H1 (cell line): ENCODE measurements at regions not wholly inside any gene's neighbourhood (a gene's known extent, or its start where the extent isn't known, plus 50 kb on each side); places are given as distances from the start of the nearest gene placed in this dataset.
"Not testable (repeated sequence)": the region's sequence is repeated elsewhere in the genome, so short reads cannot be mapped to it uniquely, and the experiment has no call there.

Experiments used
- CTCF ChIA-PET: fragments of 300-600 bp; sonication (Branson Sonifier 250); formaldehyde crosslinking; loops from one replicate; lab custom pipeline; 2021; ENCODE audit not compliant: partially characterized antibody; lab: Charles Lee
- POLR2A ChIA-PET: fragments of 300-600 bp; sonication (Branson Sonifier 250); formaldehyde crosslinking; loops from one replicate; lab custom pipeline; 2021; ENCODE audit warnings: inconsistent platforms; ENCODE audit not compliant: partially characterized antibody; lab: Charles Lee
- DNase-seq, 2 experiments: peaks; one replicate each; pipeline versions ENCODE4 v3.0.0 to v3.0.0-alpha.2; 2010 to 2022; ENCODE audit warnings: low spot score in 2 of 2, low read depth in 1 of 2, mixed read lengths in 1 of 2
- FAIRE-seq: peaks from 2 replicates; lab custom pipeline; 2011; peaks lifted over from hg19 to GRCh38; lab: Jason Lieb, UNC
- H2AFZ ChIP-seq: 2 replicates; pipeline ENCODE4 v1.8.1; 2012; ENCODE audit warnings: low read length, inconsistent platforms
- H2AK5ac ChIP-seq: 2 replicates; pipeline ENCODE4 v1.6.1; 2013; ENCODE audit warnings: low read depth, low read length
- H2BK120ac ChIP-seq: replicated peaks from 2 replicates; pipeline ENCODE3; 2013; ENCODE audit warnings: low read depth, low read length, inconsistent platforms
- H2BK12ac ChIP-seq: 2 replicates; pipeline ENCODE4 v1.6.1; 2013; ENCODE audit warnings: low read depth, low read length
- H2BK15ac ChIP-seq: 2 replicates; pipeline ENCODE4 v1.6.1; 2013; ENCODE audit warnings: low read length
- H2BK20ac ChIP-seq: 2 replicates; pipeline ENCODE4 v1.6.1; 2013; ENCODE audit warnings: low read length
- H2BK5ac ChIP-seq: 2 replicates; pipeline ENCODE4 v1.6.1; 2013; ENCODE audit warnings: low read depth, low read length
- H3K14ac ChIP-seq: 2 replicates; pipeline ENCODE4 v1.6.1; 2013; ENCODE audit warnings: inconsistent platforms; ENCODE audit not compliant: insufficient read length
- H3K18ac ChIP-seq: 2 replicates; pipeline ENCODE4 v1.6.1; 2013; ENCODE audit warnings: low read length; ENCODE audit errors: extremely low read depth
- H3K23ac ChIP-seq: 2 replicates; pipeline ENCODE4 v1.6.1; 2013; ENCODE audit warnings: inconsistent platforms; ENCODE audit not compliant: insufficient read length
- H3K23me2 ChIP-seq: 2 replicates; pipeline ENCODE4 v1.6.1; 2013; ENCODE audit warnings: low read depth, low read length
- H3K27ac ChIP-seq: 2 replicates; pipeline ENCODE4 v1.6.1; 2011; ENCODE audit warnings: low read depth, low read length, inconsistent platforms
- H3K27me3 ChIP-seq, 4 experiments: replicated peaks in 1 of 4; 1 replicate in 1 of 4; 2 replicates in 3 of 4; pipeline versions ENCODE4 v1.6.1 to v1.8.1; 2011 to 2013; ENCODE audit warnings: low read length in 3 of 4, mild to moderate bottlenecking in 3 of 4, inconsistent platforms in 2 of 4, mixed read lengths in 2 of 4, moderate library complexity in 1 of 4; ENCODE audit not compliant: control insufficient read depth in 3 of 4, insufficient read depth in 3 of 4; ENCODE audit errors: extremely low read depth in 1 of 4
- H3K36me3 ChIP-seq, 4 experiments: 2 replicates each; pipeline versions ENCODE4 v1.6.1 to v1.8.1; 2011 to 2013; ENCODE audit warnings: mild to moderate bottlenecking in 4 of 4, low read length in 3 of 4, moderate library complexity in 2 of 4, control low read depth in 1 of 4, inconsistent platforms in 1 of 4; ENCODE audit not compliant: insufficient read depth in 4 of 4, control insufficient read depth in 2 of 4
- H3K4ac ChIP-seq: replicated peaks from 2 replicates; pipeline ENCODE3; 2013; ENCODE audit warnings: low read length, low read depth, mixed read lengths, inconsistent platforms; ENCODE audit not compliant: insufficient read length
- H3K4me1 ChIP-seq, 4 experiments: replicated peaks in 1 of 4; 1 replicate in 1 of 4; 2 replicates in 3 of 4; pipeline versions ENCODE4 v1.6.1 to v1.8.1; 2011 to 2013; ENCODE audit warnings: low read length in 3 of 4, inconsistent platforms in 2 of 4, mixed read lengths in 1 of 4; ENCODE audit not compliant: insufficient read depth in 4 of 4, control insufficient read depth in 3 of 4
- H3K4me2 ChIP-seq, 2 experiments: 2 replicates each; pipeline versions ENCODE4 v1.6.1 to v1.8.1; 2011 to 2013; ENCODE audit warnings: low read depth in 2 of 2, low read length in 2 of 2, control low read depth in 1 of 2, inconsistent platforms in 1 of 2, mild to moderate bottlenecking in 1 of 2; ENCODE audit not compliant: insufficient read depth in 1 of 2
- H3K4me3 ChIP-seq, 4 experiments: fragments of 200-600, 300-600 bp in 1 of 4; sonication (generic), shearing (Covaris generic), sonication (Bioruptor Twin) in 1 of 4; 2 replicates each; pipeline versions ENCODE4 v1.5.1 to v1.8.1; 2011 to 2016; ENCODE audit warnings: low read length in 4 of 4, low read depth in 3 of 4, control low read depth in 2 of 4, inconsistent platforms in 2 of 4, mild to moderate bottlenecking in 2 of 4, mixed read lengths in 1 of 4, moderate library complexity in 1 of 4; ENCODE audit not compliant: insufficient read depth in 2 of 4; ENCODE audit errors: extremely low read depth in 1 of 4
- H3K56ac ChIP-seq: replicated peaks from 2 replicates; pipeline ENCODE3; 2013; ENCODE audit warnings: low read depth, mild to moderate bottlenecking, mixed read lengths, low read length, inconsistent platforms; ENCODE audit not compliant: insufficient read length
- H3K79me1 ChIP-seq: 2 replicates; pipeline ENCODE4 v1.6.1; 2013; ENCODE audit warnings: low read depth, low read length, control low read depth
- H3K79me2 ChIP-seq, 2 experiments: 2 replicates each; pipeline versions ENCODE4 v1.6.1 to v1.8.1; 2012 to 2013; ENCODE audit warnings: low read length in 2 of 2, mild to moderate bottlenecking in 2 of 2, inconsistent platforms in 1 of 2; ENCODE audit not compliant: insufficient read depth in 2 of 2, control insufficient read depth in 1 of 2
- H3K9ac ChIP-seq, 4 experiments: replicated peaks in 1 of 4; 1 replicate in 1 of 4; 2 replicates in 3 of 4; pipeline versions ENCODE4 v1.6.1 to v1.8.1; 2011 to 2013; ENCODE audit warnings: low read depth in 3 of 4, low read length in 3 of 4, control low read depth in 2 of 4, mild to moderate bottlenecking in 2 of 4, moderate library complexity in 2 of 4, inconsistent platforms in 1 of 4; ENCODE audit errors: extremely low read depth in 1 of 4
- H3K9me3 ChIP-seq, 2 experiments: 2 replicates each; pipeline versions ENCODE4 v1.6.1 to v1.8.1; 2012 to 2013; ENCODE audit warnings: mild to moderate bottlenecking in 2 of 2, moderate library complexity in 2 of 2, control low read depth in 1 of 2, inconsistent platforms in 1 of 2, low read depth in 1 of 2, low read length in 1 of 2, mixed read lengths in 1 of 2; ENCODE audit not compliant: insufficient read depth in 2 of 2
- H4K20me1 ChIP-seq, 2 experiments: replicated peaks in 1 of 2; 2 replicates each; pipeline versions ENCODE3 to v1.8.1; 2011 to 2013; ENCODE audit warnings: inconsistent platforms in 2 of 2, low read length in 2 of 2, mild to moderate bottlenecking in 1 of 2; ENCODE audit not compliant: insufficient read depth in 2 of 2, control insufficient read depth in 1 of 2
- H4K5ac ChIP-seq: 2 replicates; pipeline ENCODE4 v1.6.1; 2013; ENCODE audit warnings: low read length, low read depth, mixed read lengths, inconsistent platforms; ENCODE audit not compliant: insufficient read length
- H4K8ac ChIP-seq: 2 replicates; pipeline ENCODE4 v1.8.0; 2013; ENCODE audit warnings: mild to moderate bottlenecking, moderate library complexity, low read length, inconsistent platforms; ENCODE audit not compliant: insufficient read depth; ENCODE audit errors: extremely low read depth
- H4K91ac ChIP-seq: replicated peaks from 2 replicates; pipeline ENCODE3; 2013; ENCODE audit warnings: low read length, mixed read lengths, inconsistent platforms; ENCODE audit not compliant: insufficient read length
- BRCA1 ChIP-seq: IDR thresholded peaks from 2 replicates; pipeline ENCODE4 v1.6.1; 2012; ENCODE audit warnings: low read depth, low read length, improper control_type of control experiment
- SIX5 ChIP-seq: IDR thresholded peaks from 2 replicates; pipeline ENCODE4 v1.6.1; 2011; ENCODE audit warnings: mild to moderate bottlenecking, low read depth, low read length
- WGBS, 2 experiments: shearing (Covaris generic) in 1 of 2; methylation state at CpG; one replicate each; pipeline versions ENCODE4 v1.1.6 to v1.1.7; 2013 to 2015; ENCODE audit warnings: low lambda C conversion rate in 2 of 2, mixed read lengths in 2 of 2, inconsistent platforms in 1 of 2, low coverage in 1 of 2, missing lambda C conversion rate in 1 of 2; ENCODE audit not compliant: insufficient replicate concordance in 2 of 2, insufficient coverage in 1 of 2, insufficient read length in 1 of 2; ENCODE audit errors: extremely low coverage in 1 of 2, missing lambda C conversion rate in 1 of 2; 5-methylcytosine and 5-hydroxymethylcytosine counted together

GRCh38 chr1:196027127-196027526 is 581.1 kb downstream of the KCNT2 start:
- H2AFZ ChIP-seq, result no peak overlapping the region; the same call in 1 of the 2 replicates
- no peak overlapping the region for H3K56ac ChIP-seq
- no peak overlapping the region for H3K18ac ChIP-seq
- peaks cover 0 to 1% (median 0%) of the 10 kb centered on the region in 4 experiments; a peak in 1 of 7 replicates for H3K27me3 ChIP-seq
- H2BK15ac ChIP-seq, result no peak overlapping the region
- H3K4me3 ChIP-seq, result no peak overlapping the region
- no peak overlapping the region for H2BK12ac ChIP-seq
- no peaks in the 10 kb centered on the region for H3K9me3 ChIP-seq
- FAIRE-seq (no peak), DNase-seq (no peak)
- no peak overlapping the region for H3K9ac ChIP-seq
- no peak overlapping the region for H2AK5ac ChIP-seq
- no peaks in the 10 kb centered on the region for H3K79me1 ChIP-seq
- H3K79me2 ChIP-seq, result no peaks in the 10 kb centered on the region
- no peak overlapping the region for H3K27ac ChIP-seq
- no peak overlapping the region for H4K91ac ChIP-seq
- no peak overlapping the region for H4K8ac ChIP-seq
- WGBS, 2 experiments, result 58% methylated on average over 1 of the region's 1 CpG; no CpG with 5 or more reads in 1 of the 2 experiments
- H3K23ac ChIP-seq, result no peak overlapping the region
- CTCF ChIA-PET, result interaction anchor here (1.3 to 1.5 kb wide), 2 partner anchors 63 to 87 kb away, joined by 4 to 5 read pairs; no protein-coding TSS in a partner anchor
- no peak overlapping the region for H3K4me2 ChIP-seq
- no peaks in the 10 kb centered on the region; a peak in 1 of 7 replicates for H3K4me1 ChIP-seq
- H2BK5ac ChIP-seq, result no peak overlapping the region
- H2BK20ac ChIP-seq, result no peak overlapping the region
- no peaks in the 10 kb centered on the region for H4K20me1 ChIP-seq
- TF ChIP-seq SIX5, result no peak
- no peak for TF ChIP-seq BRCA1
- POLR2A ChIA-PET, result no interaction called here
- H3K36me3 ChIP-seq, result no peaks in the 10 kb centered on the region
- H2BK120ac ChIP-seq, result no peak overlapping the region
- no peak overlapping the region for H3K14ac ChIP-seq
- H3K23me2 ChIP-seq, result no peaks in the 10 kb centered on the region
- H4K5ac ChIP-seq, result no peak overlapping the region
- no peak overlapping the region for H3K4ac ChIP-seq

GRCh38 chr1:196021174-196021573 is 587.1 kb downstream of the KCNT2 start:
- H3K23me2 ChIP-seq, H3K14ac ChIP-seq, H3K27me3 ChIP-seq, H2BK5ac ChIP-seq, H3K9ac ChIP-seq, H2BK20ac ChIP-seq, H2BK12ac ChIP-seq, H3K79me2 ChIP-seq, H3K79me1 ChIP-seq, FAIRE-seq, H3K4me2 ChIP-seq, DNase-seq, H2BK15ac ChIP-seq, H2AFZ ChIP-seq, H4K20me1 ChIP-seq, H3K4me1 ChIP-seq, H2AK5ac ChIP-seq, H3K27ac ChIP-seq, H4K5ac ChIP-seq, H4K91ac ChIP-seq, H2BK120ac ChIP-seq, H3K23ac ChIP-seq, H3K36me3 ChIP-seq, H3K18ac ChIP-seq, H3K4ac ChIP-seq, POLR2A ChIA-PET, H3K4me3 ChIP-seq, H4K8ac ChIP-seq, H3K9me3 ChIP-seq, H3K56ac ChIP-seq: not testable (repeated sequence)
- CTCF ChIA-PET, result interaction anchor here (0.6 to 0.9 kb wide), 2 partner anchors 9 to 385 kb away, joined by 3 read pairs; no protein-coding TSS in a partner anchor
- WGBS, 2 experiments, result 97% methylated on average over 7 of the region's 7 CpGs; no CpG with 5 or more reads in 1 of the 2 experiments
